HG02943 (cell line): ENCODE measurements at regions not wholly inside any gene's neighbourhood (a gene's known extent, or its start where the extent isn't known, plus 50 kb on each side); places are given as distances from the start of the nearest gene placed in this dataset.
"Not testable (repeated sequence)": the region's sequence is repeated elsewhere in the genome, so short reads cannot be mapped to it uniquely, and the experiment has no call there.

ENCODE experiments used
- ATAC-seq: cut with Tn5 transposase; IDR thresholded peaks from one replicate; pipeline ENCODE4 v1.9.1; 2021; ENCODE audit warnings: mild to moderate bottlenecking, low read depth, moderate library complexity; ENCODE audit not compliant: unreplicated experiment

DNA sequence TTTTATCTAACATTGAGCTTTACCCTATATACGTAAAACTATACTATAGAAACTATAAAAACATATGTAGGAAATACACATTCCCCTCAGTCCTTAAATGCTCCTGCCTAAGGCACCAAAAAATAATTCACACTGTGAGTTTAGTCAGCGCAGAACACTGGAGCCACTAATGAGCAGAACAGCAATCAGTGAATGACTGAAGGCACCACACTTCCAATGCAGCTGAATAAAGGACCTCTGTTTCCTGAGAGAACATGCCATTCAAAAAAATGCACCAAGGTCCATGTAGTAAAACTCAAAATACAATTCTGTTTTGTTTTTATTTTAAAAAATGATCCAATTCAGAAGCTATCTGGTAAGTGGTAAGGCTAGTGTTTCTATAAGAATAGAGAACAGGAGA, 1280.6 kb upstream of the NRXN1 start:
- ATAC-seq, result no peak

GRCh38 chr2:52311862-52312261, 1279.9 kb upstream of the NRXN1 start:
- no peak for ATAC-seq

- ATAC-seq, result no peak
These were observed 1276.2 kb upstream of the NRXN1 start for GRCh38 chr2:52308156-52308555.

GRCh38 chr2:52294628-52295027, 1262.7 kb upstream of the NRXN1 start:
- no peak for ATAC-seq

DNA sequence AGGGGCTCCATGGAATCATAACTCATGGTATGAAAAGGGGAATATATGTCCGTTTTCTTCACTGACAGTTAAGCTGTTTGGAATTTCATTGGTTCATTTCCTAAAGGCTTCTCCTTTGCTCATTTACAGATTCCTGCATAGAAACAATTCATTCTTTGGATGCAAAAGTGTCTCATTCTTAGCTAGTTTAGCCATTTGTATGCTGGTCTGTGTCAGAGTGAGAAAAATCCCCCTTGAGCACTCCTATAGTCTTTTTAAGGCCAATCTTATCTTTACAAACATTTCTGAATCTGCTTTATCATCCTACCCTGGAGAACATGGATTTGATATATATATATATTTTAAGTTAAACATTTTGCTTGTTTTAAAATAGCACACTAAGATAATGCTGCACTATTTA, 1260.9 kb upstream of the NRXN1 start:
- no peak for ATAC-seq

- ATAC-seq, result no peak
These were observed 1257.8 kb upstream of the NRXN1 start for GRCh38 chr2:52289741-52290140.

DNA sequence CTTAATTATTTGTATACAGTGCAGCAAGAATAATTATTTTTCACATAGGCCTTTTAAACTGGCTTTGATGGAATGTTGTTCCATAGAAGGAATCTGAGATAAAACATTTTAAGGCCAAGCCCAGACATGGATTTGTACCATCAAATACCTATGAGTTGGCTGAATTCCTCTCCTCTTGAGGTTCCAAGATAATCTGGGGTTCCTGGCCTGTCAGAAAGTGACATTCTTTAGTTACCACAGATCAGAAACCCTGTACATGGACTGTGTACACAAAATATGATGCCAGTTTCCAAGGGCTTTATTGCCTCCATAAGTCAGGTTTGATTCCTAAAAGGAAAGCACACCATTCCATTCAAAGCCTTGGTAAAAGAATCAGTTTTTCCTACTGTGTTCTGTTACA, 1256.7 kb upstream of the NRXN1 start:
- ATAC-seq, result no peak

DNA sequence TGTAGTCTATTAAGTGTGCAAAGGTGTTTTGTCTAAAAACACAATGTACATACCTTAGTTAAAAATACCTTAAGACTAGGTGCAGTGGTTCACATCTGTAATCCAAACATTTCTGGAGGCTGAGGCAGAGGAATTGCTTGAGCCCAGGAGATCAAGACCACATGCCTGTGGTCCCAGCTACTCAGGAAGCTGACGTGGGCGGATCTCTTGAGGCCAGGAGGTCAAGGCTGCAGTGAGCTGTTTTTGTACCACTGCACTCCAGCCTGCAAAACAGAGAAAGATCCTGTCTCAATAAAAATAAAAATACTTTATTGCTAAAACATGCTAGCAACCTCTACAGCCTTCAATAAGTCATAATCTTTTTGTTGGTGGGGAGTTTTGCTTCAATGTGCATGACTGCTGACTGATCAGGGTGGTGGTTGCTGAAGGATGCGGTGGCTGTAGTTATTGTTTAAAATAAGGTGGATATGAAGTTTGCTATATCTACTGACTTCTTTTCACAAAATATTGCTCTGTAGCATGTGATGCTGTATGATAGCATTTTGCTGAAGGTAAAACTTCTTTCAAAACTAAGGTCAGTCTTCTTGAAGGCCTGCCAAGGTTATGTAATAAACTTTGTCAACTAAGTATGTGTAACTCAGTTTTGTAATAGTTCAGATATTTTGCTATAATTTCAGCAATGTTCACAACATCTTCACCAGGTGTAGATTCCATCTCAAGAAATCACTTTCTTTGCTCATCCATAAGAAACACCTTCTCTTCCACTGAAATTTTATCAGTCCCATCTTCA, 1238.0 kb upstream of the NRXN1 start:
- no peak for ATAC-seq

GRCh38 chr2:52264911-52265310, 1233.0 kb upstream of the NRXN1 start:
- ATAC-seq, result no peak

- no peak for ATAC-seq
These were observed 1232.6 kb upstream of the NRXN1 start for GRCh38 chr2:52264488-52264887.

DNA sequence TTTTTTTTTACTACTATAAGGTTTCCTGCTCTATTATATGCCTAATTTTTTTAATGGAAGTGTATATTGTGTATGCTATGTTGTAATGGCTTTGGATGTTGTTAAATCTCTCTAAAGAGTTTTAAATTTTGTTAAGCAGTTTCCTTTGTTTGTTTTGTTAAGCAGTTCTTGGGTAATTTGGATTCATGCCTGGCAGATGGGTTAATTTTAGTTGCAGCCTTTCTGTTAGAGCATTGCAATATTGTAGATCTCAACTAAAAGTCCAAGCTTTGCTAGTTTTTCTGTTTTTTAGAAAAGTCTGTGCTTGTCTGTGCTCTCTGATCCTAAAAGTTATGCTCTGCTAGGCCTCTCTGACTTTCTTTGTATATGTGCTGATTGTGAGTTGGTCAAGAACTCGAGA, 1229.0 kb upstream of the NRXN1 start:
- ATAC-seq, result no peak

- not testable (repeated sequence) for ATAC-seq
These were observed 1227.0 kb upstream of the NRXN1 start for GRCh38 chr2:52258967-52259366.

GRCh38 chr2:52258038-52258437, 1226.1 kb upstream of the NRXN1 start:
- ATAC-seq, result no peak

GRCh38 chr2:52253416-52253980, 1221.6 kb upstream of the NRXN1 start:
- no peak for ATAC-seq

GRCh38 chr2:52238782-52239181, 1206.8 kb upstream of the NRXN1 start:
- ATAC-seq, result no peak

DNA sequence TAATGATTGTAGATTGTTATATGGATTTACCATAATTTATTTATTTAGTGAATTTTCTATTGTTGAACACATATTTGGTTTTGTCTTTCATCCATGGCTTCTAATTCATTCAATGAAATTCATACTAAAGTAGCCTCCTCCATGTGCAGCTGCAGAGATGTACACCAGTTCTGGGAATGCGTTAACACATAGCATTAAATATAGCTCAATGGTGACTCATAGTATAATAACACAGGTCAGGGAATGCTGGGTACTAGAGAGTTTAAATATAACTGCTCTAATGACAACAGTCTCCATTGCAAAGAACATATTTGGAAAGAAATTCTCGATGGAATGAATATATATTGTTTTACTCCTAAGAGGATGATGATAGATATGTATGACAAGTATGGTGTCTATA, 1190.2 kb upstream of the NRXN1 start:
- no peak for ATAC-seq

DNA sequence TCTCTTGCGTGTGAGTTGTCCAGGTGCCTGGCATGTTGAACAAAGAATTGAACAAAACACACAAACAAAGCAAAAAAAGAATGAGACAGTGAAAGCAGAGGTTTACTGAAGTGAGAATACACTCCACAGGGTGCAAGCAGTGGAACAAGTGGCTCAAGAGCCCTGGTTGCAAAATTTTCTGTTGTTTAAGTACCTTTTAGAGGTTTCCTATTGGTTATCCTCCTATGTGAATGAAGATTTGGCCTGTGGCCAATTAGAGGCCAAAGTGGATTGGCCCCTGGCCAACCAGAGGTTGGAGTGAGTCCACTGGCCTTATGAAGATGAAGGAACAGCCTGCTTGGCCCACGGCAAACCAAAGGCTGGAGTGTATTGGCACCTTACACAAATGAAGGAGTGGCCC, 1188.5 kb upstream of the NRXN1 start:
- ATAC-seq, result no peak

GRCh38 chr2:52210611-52211010, 1178.7 kb upstream of the NRXN1 start:
- ATAC-seq, result no peak

DNA sequence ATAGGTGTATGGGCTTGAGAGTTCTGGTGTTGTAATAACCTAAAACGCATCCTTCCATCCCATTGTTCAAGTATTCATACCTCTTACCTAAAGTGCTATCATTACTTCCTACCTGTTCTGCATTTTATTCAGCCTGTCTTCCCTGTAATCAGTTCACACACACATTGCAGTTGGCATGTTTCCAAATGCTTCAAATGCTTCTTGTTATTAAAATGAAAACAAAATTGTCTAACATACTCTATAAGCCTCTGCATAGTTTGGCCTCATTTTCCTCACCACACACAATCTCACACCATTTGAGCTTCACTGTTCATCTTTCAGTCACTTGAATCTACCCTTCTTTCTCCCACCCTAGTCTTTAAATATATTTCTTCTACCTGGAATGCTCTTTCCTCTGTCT, 1178.2 kb upstream of the NRXN1 start:
- no peak for ATAC-seq

- no peak for ATAC-seq
These were observed 1162.4 kb upstream of the NRXN1 start for GRCh38 chr2:52194342-52194741.

GRCh38 chr2:52193804-52194203, 1161.9 kb upstream of the NRXN1 start:
- ATAC-seq, result no peak

DNA sequence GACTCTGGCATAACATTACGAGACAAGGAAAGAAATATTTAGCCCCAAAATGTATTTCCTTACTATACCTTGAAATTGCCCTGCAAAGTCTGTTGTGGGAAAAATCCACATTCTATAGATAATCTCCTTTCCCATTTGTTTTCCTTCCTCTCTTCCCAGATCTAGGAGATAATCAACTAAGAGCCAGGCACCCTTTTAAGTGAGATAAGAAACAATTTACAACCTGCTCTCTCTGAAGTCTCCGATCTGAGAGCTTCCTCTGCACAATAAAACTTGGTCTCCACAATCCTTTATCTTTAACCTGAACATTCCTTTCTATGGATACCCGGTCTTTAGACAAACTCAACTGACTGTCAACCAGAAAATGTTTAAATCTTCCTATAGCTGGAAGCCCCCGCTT, 1160.7 kb upstream of the NRXN1 start:
- ATAC-seq, result no peak
